Superior temporal gyrus (tissue), 1 donor: ENCODE measurements at regions not wholly inside any gene's neighbourhood (a gene's known extent, or its start where the extent isn't known, plus 50 kb on each side); places are given as distances from the start of the nearest gene placed in this dataset.
"Not testable (repeated sequence)": the region's sequence is repeated elsewhere in the genome, so short reads cannot be mapped to it uniquely, and the experiment has no call there.

ENCODE experiments used
- DNase-seq: peaks from one replicate; pipeline ENCODE4 v3.0.0-alpha.2; 2016; ENCODE audit errors: extremely low spot score

DNA sequence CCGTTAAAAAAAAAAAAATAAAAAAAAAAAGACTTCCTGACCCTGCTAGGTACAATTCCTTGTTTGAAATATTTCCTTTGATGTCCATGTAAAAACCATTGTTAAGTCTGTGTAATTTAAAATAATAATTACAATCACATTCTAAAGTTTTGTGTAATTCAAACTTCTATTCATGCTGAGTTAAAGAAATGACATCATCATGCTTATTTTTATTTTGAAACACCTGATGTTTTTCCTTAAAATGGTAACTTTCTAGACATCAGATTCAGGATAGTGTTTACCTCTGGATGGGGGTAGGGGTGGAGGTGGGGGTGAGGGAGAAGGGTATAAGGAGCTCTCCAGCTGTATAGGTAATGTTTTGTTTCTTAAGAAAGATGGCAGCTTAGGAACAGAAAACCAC lies 92.8 kb downstream of the ADCYAP1 start:
- DNase-seq: no peak

DNA sequence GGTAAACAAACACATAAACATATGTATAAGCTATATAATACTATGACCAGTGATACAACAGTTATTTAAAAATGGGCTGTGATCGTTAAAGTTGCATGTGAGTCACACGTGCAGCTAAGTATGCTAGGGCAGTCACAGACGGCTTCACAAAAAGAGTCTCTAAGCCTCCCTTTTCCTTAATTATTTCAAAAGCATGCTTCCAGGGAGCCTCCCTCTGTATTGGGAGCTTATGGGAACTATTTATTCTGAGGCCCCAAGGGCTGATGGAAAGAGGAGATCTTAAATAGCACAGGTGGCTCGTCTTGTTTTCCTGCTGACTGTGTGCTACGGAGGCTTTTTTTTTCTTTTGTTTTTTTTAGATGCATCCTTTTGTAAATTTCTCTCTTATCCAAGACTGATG lies 94.3 kb downstream of the ADCYAP1 start:
- no peak for DNase-seq

DNA sequence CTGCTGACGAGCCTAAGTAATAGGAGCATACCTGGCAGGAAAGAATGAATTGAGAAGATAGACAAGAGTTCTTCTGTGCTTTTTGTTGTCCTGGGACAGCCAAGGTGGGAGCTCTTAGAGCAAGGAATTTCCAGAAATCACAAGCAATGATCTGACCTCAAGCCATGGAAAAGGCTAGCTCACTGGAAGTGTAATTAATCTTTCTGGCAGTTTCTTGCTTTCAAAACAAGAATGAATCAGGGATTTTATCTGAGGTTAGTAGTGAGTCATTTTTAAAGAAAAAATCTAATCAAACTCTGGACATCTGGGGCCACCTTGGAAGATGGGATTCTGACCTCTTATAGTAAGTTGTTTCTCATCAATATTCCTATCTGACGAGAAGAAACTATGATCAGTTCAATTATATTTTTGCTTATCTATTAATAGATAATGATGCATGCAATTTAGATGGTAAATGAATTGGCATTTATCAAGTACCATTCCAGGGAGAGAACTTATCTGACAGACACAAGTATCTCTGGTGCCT lies 98.0 kb downstream of the ADCYAP1 start:
- no peak for DNase-seq

DNA sequence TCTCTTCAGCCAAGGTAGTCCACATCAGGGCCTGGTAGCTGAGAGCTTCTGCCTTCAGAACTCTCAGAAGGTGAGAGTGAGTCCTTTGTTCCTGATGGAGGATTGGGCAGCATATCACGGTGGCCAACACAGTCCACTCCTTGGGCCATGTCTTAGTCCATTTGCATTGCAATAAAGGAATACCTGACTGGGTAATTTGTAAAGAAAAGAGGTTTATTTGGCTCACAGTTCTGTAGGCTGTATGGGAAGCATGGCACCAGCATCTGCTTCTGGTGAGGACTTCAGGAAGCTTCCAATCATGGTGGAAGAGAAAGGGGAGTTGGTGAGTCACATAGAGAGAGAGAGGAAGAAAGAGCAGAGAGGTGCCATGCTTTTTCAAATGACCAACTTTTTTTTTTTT lies 98.8 kb downstream of the ADCYAP1 start:
- no peak for DNase-seq

DNA sequence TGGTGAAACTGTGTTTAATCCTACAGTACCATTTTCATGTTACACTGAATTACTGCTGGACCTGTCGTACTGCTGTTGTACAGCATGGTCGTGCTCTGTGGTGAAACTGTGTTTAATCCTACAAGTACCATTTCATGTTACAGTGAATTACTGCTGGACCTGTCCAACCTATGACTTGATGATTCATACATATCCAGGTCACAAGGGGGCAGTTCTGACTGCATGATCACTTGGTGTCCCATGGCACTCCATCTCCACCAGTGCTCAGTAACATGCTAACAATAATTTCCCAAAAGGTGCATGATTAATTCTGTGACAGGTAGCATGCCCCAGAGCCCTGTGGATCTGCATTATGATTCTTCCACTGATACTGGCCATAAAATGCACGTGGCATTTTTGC lies 101.6 kb downstream of the ADCYAP1 start:
- DNase-seq: no peak

DNA sequence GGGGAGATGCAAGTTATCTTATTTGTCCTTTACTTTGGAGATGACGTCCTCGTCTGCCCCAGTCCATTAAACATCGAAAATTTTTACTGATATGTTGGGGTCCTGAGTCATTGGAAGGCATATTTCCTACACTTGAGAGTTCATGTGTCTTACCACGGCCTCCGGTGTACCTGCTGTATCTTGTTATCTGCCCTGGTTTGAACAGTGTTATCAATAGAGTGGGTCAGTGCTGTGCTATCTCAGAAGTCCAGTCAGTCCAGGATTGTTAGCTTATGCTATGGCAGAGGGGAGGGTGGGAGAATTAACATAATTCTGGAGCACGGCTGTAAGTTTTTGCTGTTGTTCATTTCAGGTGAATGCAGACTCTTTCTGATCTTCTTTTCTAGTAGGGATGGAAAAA lies 102.3 kb downstream of the ADCYAP1 start:
- no peak for DNase-seq

DNA sequence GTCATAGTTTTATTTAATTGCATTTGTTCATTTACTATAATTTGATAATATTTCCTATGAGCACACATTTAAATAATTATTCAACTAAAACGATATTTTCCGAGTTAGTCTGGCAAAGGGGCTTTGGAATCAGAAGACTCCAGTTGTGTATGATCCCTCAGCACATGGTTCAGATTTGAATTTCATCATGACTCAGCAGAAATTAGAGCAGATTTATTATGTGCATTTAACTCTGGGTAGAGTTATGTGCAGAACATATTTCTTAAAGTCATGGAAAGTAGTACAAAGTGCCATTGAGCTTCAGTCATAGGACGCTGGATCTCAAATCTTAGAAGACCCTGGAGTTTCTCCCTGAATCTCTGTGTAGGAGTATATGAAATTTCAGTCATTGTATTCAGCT lies 106.7 kb downstream of the ADCYAP1 start:
- no peak for DNase-seq

DNA sequence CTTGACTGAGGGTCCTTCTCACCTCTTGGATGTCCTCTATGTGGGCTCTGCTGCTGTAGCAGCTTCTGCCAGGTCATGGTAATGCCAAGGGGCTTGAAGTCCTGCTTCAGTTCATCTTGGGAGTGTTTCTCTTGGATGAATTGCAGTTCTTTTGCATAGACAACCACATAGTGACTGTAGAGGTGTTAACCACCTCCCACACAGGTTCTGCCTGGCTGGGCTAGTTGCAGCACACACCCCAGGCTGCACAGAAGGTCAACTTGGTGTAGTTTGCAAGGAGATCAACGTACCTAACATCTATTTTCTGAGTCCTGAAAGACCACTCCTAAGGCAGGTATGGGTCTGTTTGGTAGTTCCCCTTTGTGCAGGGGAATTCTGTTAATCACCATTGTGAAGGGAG lies 108.1 kb downstream of the ADCYAP1 start:
- no peak for DNase-seq

DNA sequence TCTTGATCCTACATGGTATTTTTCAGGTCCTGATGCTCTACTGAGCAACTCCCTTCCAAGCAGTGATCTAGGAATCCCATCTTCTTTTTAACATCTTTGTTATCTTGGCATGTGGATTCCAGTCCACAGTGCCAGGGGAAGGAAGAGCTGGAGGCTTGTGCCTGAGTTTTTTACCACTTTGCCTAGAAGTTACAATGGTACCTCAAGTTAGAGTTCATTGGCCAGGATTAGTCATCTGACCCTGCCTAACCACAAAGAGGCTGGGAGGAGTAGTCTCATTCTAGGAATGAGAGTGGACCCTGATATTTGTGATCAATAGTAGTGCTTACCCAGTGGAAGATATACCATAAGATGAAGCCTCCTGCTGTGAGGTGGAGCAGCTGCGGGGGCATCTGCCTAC lies 109.3 kb downstream of the ADCYAP1 start:
- DNase-seq: no peak

DNA sequence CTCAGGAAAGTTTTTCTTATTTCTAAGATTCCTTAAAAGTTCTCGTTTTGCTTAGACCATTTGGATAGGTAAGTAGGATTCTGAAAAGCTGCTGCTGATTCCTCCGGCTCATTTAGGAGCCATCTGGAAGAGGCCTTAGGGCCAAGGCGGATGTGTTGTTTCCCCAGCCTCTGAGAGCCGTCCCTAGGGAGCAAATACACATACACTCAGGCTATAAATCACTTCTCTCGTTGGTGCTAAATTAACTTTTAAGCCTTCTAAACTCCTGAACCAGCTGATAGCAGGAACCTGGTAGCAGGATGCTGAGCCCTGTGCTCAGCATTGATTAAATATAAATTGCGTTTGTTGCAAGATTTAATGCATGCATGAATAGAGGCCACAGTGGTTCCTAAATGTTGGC lies 109.8 kb downstream of the ADCYAP1 start:
- no peak for DNase-seq

DNA sequence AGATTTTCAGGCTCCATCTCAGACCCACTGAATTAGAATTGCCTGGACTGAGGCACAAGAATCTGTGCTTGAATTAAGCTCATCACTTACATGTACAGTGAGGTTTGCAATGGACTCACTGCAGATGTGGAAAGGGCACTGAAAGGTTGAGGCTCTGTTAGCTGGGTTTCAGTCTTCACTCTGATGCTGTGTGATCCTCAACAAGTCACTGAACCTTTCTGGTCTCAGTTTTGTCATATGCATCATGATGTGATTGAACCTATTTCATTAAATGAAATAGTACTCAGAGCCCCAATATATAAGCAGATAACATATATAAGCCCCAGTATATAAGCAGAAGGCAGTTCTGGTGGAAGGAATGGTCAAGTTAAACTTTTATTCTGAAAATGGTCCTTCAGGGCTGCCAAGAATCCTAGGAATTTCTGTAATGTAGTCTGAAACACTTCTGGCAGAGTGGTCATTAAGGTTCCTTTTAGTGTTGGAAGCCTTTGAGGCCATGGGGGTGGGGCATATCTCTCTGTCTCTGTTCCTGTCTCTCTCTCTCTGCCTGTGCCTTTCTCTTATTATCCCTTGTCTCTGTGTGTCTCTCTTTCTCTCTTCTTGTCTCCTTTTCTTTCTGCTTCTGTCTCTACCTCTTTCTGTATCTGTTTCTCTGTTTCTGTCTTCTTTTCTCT lies 110.4 kb downstream of the ADCYAP1 start:
- no peak for DNase-seq

DNA sequence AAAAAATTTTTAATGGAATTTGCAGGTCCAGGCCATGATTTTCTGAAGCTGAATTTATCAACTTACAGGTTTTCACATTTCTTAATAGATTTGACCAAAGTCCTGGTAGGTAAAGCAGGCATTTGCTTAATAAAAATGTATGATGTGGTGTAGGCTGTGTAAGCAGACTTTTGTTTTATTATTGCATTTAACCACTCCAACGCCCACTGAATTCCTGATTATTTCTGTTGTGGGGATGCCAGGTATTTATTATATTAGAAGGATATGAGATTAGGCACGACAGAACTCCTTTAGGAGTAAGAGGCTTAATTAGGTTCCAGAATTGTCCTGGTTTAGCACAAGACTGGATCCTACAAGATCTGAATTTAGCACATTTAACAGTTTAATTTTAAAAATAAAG lies 111.1 kb downstream of the ADCYAP1 start:
- DNase-seq: no peak

DNA sequence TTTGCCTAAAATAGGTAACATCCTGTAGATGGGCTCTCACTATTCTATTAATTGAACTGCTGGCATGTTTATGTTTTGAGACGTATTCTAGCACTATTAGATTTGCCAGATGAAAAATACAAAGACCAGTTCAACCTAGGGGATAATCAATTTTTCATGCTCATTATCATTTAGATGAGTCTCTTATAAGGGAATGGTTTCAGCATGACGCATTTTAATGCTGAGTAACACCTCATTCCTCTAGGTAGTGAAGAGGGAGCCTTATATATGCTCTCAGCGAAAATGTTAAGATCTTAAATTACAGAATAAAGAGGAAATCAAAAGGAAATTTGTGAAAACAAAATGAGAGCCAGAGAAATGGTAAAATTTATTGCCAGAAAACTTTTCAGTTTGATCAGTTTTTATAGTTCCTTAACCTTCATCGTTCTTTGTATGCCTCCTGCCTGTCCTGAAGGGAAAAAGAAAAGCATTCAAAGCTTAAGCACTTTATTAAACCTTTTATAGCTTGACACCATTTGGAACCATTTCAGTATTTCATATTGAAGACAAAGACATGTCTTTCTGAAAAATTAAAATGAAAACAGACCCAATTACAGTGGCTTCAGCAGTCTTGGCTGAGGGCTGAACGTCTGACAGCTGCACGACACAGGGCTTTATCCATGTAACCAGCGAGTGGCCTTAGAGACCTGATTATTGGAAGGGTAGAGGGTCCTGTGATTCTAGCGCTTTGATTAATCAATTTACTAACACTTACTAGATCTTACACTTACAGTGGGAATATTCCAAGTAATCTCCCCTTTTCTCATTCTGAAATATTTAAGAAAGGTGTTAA lies 112.8 kb downstream of the ADCYAP1 start:
- DNase-seq: no peak

DNA sequence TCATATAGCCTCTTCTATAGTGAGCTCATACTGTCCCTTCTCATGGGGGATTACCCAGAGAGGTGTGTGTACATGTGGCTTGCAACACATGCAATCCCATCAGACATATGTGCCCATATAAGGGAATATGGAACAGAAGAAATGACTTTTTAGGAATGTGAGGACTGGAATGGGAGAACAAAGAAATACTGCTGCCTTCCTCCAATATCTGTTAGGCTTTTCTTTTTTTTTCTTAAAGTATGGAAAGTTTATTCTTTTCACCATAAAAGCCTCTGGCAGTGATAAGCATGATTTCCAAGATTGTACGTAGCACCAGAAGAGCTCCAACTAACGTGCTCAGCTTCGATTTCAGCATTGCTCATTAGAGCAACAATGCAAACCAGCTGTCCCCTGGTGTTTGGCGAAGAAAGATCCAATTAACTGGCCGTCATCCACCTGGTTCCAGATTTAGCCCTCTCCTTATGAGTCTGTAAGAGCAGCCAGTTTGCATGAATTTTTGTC lies 113.6 kb downstream of the ADCYAP1 start:
- DNase-seq: no peak

DNA sequence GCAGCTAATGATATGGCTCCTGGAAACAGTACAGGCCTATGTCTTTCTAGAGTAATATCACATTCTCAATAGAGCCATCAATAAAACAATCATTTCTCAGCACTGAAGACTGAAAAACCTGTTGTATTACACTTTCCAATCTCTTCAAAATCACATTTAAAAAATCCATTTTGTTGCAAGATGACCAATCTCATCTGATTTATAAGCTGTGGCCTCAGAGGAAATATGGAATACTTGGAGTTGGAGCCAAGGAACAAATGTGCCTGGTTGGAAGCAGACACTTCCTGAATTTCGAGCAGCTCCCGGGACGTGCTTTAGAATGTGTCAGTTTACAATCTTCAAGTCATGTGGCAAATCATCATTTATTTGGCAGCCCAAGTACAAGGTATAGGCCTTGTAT lies 114.5 kb downstream of the ADCYAP1 start:
- DNase-seq: no peak

DNA sequence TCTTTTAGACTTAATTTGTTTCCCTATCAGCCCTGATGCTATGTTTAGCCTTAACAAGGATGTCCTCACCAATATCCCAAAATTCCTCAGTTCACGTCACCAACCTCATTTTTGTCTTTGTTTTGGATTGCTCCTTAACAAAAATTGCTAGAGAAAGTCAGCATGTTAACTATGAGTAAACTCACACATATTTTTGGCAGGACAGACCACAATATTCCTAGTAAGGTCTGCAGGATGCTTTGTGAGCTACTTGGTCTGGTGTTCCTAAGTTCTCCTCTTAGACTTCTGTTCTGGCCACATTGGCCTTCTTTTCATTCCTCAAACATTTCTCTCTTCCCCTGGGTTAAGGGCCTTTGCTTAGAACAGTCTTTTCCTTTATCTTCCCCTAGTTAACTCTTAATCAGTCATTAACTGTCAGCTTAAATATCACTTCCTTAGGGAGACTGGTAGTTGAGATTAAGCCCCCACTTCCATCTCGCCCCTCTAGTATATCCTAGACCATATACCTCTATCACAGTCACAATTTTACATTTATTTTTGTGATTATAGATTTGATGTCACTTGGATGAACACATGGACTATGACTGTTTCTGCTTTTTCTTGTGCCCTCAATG lies 116.2 kb downstream of the ADCYAP1 start:
- no peak for DNase-seq

DNA sequence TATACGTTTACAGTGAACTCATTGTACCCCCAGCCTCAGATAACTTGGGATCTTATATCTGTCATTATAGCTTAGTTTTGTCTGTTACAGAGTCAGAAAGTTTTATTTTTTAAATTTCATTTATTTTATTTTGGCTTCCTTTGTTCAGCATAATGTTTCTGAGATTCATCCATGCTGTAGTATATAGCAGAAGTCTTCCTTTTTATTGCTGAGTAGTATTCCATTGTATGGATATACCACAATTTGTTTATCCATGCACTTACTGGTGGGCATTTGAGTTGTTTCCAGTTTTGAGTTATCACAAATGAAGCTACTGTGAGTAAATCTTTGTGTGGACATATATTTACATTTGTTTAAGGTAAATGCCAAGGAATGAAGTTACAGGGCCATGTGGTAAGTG lies 122.3 kb downstream of the ADCYAP1 start:
- DNase-seq: no peak

DNA sequence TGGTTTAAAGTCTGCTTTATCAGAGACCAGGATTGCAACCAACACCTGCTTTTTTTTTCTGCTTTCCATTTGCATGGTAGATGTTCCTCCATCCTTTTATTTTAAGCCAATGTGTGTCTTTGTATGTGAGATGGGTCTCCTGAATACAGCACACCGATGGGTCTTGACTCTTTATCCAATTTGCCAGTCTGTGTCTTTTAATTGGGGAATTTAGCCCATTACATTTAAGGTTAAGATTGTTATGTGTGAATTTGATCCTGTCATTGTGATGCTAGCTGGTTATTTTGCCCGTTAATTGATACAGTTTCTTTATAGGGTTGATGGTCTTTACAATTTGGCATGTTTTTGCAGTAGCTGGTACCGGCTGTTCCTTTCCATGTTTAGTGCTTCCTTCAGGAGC lies 128.4 kb downstream of the ADCYAP1 start:
- not testable (repeated sequence) for DNase-seq

DNA sequence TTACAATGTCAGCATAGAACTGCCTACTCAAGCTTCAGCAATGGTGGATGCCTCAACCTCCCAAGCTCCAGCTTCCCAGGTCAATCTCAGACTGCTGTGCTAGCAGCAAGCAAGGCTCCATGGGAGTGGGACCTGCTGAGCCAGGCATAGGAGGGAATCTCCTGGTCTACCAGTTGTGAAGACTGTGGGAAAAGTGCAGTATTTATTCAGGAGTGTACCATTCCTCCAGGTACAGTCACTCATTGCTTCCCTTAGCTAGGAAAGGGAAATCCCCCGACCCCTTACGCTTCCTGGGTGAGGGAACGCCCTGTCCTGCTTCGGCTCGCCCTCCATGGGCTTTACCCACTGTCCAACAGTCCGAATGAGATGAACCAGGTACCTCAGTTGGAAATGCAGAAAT lies 130.3 kb downstream of the ADCYAP1 start:
- DNase-seq: no peak

DNA sequence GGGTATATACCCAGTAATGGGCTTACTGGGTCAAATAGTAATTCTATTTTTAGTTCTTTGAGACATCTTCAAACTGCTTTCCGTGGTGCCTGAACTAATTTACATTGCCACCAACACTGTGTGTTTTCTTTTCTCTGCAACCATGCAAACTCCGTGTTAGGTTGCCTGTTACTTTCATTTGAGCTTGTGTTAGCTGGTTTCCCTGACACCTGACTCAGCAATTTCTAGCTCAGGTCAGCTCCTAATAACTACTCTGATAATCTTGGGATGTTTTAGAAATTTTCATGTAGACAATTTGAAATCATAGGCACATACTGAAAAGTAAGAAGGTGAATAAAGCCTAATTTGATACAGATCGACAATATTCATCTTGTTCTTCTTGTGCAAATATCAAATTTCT lies 132.3 kb downstream of the ADCYAP1 start:
- no peak for DNase-seq

DNA sequence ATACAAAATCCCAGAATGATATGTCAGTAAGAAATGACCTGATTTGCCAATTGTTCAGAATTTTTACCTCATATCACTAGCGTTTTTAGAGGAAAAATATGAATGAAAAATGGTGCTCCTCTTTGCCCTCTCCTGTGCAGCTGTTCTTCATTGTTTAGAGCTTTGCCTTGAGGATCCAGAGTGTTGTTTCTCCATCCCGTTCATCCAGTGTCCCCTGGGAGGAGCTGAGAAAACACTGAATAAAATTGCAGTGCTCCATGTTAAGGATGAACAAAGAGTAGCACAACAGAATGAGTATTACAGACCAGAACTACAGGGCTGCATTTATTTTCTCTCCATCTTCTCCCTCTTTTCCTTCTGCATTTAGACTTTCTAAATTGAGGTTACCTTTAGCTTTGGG lies 133.1 kb downstream of the ADCYAP1 start:
- DNase-seq: no peak

DNA sequence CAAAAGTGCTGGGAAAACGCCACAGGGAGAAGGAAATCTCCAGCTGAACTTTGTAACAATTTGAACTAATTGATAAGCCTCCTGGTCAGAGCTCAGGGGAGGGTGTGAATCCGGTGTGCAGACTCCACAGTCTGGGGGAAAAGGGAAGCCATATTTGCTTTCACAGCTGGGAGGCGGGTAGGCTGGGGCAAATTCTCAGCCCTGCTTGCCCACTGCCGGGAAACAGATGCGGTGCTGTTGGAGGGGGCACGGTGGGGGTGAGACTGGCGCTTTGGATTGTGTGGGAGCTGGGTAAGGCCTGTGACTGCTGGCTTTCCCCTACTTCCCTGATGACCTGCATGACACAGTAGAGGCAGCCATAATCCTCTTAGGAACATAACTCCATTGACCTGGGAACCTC lies 134.8 kb downstream of the ADCYAP1 start:
- no peak for DNase-seq

DNA sequence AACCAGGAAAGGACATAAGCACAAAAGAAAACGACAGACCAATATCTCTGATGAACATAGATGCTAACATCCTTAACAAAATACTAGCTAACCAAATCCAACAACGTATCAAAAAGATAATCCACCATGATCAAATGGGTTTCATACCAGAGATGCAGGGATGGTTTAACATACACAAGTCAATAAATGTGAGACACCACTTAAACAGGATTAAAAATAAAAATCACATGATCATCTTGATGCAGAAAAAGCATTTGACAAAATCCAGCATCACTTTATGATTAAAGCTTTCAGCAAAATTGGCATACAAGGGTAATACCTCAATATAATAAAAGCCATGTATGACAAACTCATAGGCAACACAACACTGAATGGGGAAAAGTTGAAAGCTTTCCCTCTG lies 138.4 kb downstream of the ADCYAP1 start:
- not testable (repeated sequence) for DNase-seq
